ENCODE measurements at regions not wholly inside any gene's neighbourhood (a gene's known extent, or its start where the extent isn't known, plus 50 kb on each side); places are given as distances from the start of the nearest gene placed in this dataset.
"Not testable (repeated sequence)": the region's sequence is repeated elsewhere in the genome, so short reads cannot be mapped to it uniquely, and the experiment has no call there.

DNA sequence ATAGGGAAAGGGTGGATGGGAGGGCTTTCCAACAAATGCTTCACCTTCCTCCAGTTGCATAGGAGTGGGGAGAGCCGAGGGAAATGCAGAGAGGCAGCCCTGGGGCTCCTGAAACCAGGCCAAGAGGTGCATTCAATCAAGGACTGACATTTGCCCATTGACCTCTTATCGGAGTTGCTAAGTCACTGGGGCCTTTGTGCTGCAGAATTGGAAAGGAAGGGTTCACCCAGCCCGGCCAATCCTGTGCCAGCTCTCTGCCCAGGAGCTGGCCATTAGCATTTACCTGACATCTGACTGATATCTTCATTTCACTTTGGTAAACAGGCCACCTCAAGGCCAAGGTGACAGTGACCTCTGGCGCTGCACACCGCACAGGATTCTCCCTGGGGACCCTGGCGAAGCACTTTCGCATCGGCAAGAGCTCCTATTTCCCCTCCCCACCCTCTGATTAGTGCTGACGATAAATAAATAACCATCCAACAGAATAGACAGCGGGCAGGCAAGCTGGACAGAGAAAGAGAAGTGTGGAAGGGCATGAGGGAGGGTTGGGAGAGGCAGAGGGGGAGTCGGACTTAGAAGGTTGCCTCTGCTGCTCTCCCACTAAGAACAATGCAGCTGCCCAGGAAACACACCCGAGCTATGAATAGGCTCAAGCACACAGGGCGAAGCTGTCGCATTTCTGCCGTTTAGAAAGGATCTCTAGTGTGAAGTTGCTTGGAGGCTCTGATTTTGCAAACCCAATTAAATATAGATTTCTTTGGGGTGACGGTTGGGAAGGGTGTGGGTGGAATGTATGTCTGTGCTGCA, 57.0 kb upstream of the BOD1 start:
- FAIRE-seq (no peak), DNase-seq (ENCODE audit: insufficient read length, low spot score) (no peak)
- no peak for TF ChIP-seq PAX5 (IDR thresholded peaks at IDR 0.05; ENCODE audit: insufficient read depth, low read length, severe bottlenecking)
- TF ChIP-seq TAF1 (IDR thresholded peaks at IDR 0.05; ENCODE audit: low read depth, low read length), result no peak
- no peak for TF ChIP-seq POU2F2 (IDR thresholded peaks at IDR 0.05; ENCODE audit: low read depth, low read length)
- no peak for TF ChIP-seq POLR2A (IDR thresholded peaks at IDR 0.05; ENCODE audit: low read depth, low read length)
- no peak for TF ChIP-seq SPI1 (IDR thresholded peaks at IDR 0.05; ENCODE audit: low read depth, low read length)
- TF ChIP-seq POLR2AphosphoS5 (IDR thresholded peaks at IDR 0.05; ENCODE audit: low read depth, low read length), result no peak

DNA sequence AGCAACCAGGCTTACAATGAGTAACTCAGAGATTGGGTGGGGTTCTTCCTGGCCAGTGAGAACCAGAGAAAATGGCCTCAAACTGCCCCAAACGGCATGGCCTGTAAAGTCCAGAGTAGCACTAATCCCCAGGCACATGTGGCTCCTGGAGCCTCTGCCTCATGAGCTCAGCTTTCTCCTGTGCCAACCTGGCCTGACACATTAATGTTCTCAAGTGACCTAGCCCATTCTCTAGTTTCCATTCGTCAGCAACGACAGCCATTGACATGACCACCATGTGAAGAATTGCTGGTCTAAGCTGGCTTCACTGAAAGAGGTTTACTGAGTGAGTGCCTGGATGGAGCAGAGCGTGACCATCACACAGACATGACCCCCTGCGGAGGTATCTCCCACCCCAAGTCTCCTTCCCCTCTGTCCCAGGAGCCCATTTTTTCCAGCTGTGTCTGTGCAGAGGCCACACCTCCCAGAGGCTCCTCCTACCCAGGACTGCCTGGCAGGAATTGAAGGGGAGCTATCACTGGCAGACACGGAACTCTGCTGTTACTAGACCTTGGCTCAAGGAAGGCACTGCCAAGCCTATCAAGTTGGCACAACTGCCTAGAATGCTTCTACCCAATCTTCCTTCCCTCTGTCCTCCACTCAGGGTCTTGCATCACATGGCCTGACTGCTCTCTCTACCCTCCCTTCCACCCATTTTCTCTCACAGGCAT, 59.0 kb upstream of the BOD1 start:
- FAIRE-seq (no peak), DNase-seq (ENCODE audit: insufficient read length, low spot score) (no peak)
- TF ChIP-seq POLR2AphosphoS5 (IDR thresholded peaks at IDR 0.05; ENCODE audit: low read depth, low read length) (no peak), SPI1 (IDR thresholded peaks at IDR 0.05; ENCODE audit: low read depth, low read length) (no peak), POU2F2 (IDR thresholded peaks at IDR 0.05; ENCODE audit: low read depth, low read length) (no peak), TAF1 (IDR thresholded peaks at IDR 0.05; ENCODE audit: low read depth, low read length) (no peak), POLR2A (IDR thresholded peaks at IDR 0.05; ENCODE audit: low read depth, low read length) (no peak), PAX5 (IDR thresholded peaks at IDR 0.05; ENCODE audit: insufficient read depth, low read length, severe bottlenecking) (no peak)

DNA sequence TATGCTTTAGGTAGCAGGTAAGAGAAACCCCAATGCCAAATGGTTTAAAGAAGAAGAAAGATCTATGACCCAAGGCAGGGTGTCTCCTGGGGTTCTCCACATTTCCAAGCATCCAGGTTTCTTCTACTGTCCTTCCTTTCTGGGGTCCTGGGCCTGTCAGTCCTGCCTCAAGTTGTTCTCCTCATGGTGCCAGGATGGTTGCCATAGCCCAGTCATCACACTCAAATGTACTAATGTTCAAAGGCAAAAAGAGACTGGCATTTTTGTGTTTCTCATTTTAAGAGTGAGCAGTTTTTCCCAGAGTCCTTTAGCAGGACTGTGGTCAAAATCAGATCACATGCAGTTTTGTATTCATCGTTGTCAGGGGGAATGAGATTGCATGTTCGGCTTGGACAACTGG, 59.9 kb upstream of the BOD1 start:
- DNase-seq (ENCODE audit: insufficient read length, low spot score) (no peak), FAIRE-seq (no peak)
- TF ChIP-seq POU2F2 (IDR thresholded peaks at IDR 0.05; ENCODE audit: low read depth, low read length), result no peak
- no peak for TF ChIP-seq SPI1 (IDR thresholded peaks at IDR 0.05; ENCODE audit: low read depth, low read length)
- no peak for TF ChIP-seq TAF1 (IDR thresholded peaks at IDR 0.05; ENCODE audit: low read depth, low read length)
- no peak for TF ChIP-seq POLR2A (IDR thresholded peaks at IDR 0.05; ENCODE audit: low read depth, low read length)
- TF ChIP-seq POLR2AphosphoS5 (IDR thresholded peaks at IDR 0.05; ENCODE audit: low read depth, low read length), result no peak
- no peak for TF ChIP-seq PAX5 (IDR thresholded peaks at IDR 0.05; ENCODE audit: insufficient read depth, low read length, severe bottlenecking)

DNA sequence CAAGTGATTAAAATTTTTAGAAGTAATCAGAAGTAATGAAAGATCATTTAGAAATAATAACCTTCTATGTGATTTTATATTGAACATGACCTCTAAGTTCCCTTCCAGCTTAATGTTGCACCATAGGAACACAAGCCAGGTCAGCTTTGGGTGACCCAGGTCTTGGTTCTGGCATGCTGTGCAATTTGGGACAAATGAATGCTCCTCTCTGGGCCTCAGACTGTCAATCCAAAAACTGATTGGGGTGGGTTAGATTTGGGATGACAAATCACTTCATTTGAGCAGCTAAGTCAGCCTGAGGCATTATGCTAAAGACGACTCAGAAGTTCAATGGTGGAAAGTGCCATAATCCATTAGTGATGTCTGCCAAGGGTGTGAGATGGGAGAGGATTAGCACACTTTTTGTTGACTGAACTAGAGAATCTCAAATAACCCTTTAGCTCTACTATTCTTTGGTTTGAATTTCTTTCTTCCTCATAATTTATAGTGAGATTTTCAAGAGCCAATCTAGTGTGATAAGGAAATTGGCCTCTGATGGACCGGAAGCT, 60.7 kb upstream of the BOD1 start:
- TF ChIP-seq POLR2A (IDR thresholded peaks at IDR 0.05; ENCODE audit: low read depth, low read length) (no peak), POU2F2 (IDR thresholded peaks at IDR 0.05; ENCODE audit: low read depth, low read length) (no peak), PAX5 (IDR thresholded peaks at IDR 0.05; ENCODE audit: insufficient read depth, low read length, severe bottlenecking) (no peak), TAF1 (IDR thresholded peaks at IDR 0.05; ENCODE audit: low read depth, low read length) (no peak)
- no peak for DNase-seq (ENCODE audit: insufficient read length, low spot score)
- no peak for FAIRE-seq

DNA sequence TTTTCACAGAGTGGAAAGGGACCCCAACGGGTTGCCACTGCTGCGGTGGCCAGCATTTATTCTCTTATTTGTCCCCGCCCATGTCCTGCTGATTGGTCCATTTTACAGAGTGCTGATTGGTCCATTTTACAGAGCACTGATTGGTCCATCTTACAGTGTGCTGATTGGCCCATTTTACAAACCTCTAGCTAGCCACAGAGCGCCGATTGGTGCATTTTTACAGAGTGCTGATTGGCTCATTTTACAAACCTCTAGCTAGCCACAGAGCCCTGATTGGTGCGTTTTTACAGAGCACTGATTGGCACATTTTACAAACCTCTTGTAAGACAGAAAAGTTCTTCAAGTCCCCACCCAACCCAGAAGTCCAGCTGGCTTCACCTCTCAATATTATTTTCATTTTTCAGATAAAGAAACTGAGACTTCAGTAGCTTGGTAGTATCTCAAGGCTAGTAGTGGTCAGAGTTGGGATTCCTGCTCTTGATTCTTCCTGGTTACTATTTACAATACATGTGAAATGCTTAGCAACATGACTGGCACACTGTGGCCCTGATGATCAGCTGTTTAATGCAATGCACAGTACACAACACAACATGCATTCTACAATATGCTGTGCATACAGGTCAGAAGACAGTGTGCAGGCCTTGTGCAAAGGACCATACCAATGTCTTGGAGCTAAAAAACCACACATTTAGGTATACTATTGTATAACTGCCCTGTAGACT, 63.6 kb upstream of the BOD1 start:
- no peak for TF ChIP-seq POLR2AphosphoS5 (IDR thresholded peaks at IDR 0.05; ENCODE audit: low read depth, low read length)
- DNase-seq (ENCODE audit: insufficient read length, low spot score) (no peak), FAIRE-seq (peak; percentile 94)

DNA sequence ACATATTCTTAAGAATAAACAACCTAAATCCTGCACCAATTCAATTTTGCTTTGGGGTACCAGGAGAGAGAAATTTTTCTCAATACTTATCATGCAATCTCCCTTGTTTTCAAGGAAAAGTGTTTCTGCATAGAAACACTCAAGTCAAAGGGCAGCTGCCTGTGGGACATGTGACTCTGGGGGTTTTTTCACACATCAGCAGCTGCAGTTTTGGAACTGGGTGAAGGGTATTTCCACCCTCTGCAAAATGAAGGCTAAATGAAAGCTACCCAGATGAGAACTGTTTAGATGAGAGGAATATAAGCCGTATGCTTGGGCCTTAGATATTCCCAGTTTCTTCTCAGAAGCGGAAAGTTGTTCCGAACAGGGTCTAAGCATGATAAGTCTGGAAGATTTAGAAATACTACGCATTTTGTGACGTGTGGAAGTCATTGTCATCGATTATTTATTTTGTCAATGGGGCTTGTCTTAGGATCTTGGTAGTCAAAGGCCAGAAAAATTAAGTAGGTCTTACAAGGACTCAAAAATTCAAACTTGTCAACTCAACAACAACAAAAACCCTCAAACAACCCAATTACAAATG, 64.3 kb upstream of the BOD1 start:
- FAIRE-seq (no peak), DNase-seq (ENCODE audit: insufficient read length, low spot score) (no peak)
- TF ChIP-seq SPI1 (IDR thresholded peaks at IDR 0.05; ENCODE audit: low read depth, low read length) (no peak), TAF1 (IDR thresholded peaks at IDR 0.05; ENCODE audit: low read depth, low read length) (no peak), POLR2A (IDR thresholded peaks at IDR 0.05; ENCODE audit: low read depth, low read length) (no peak), PAX5 (IDR thresholded peaks at IDR 0.05; ENCODE audit: insufficient read depth, low read length, severe bottlenecking) (no peak), POLR2AphosphoS5 (IDR thresholded peaks at IDR 0.05; ENCODE audit: low read depth, low read length) (no peak), POU2F2 (IDR thresholded peaks at IDR 0.05; ENCODE audit: low read depth, low read length) (no peak)

DNA sequence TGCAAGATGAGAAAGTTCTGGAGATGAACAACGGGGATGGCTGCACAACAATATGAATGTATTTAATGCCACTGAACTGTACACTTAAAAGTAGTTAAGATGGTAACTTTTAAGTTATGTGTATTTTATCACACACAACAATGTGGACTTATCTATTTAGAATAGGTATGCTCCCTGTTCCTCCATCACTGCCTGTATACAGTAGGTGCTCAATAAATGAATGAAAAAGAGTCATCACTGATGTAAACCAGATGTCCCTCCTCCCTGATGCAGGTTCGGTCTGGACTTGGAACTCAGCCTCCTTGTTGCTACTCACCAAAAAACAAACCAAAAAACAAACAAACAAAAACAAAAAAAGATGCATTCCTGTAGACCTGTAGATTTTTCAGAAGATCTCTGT, 65.9 kb upstream of the BOD1 start:
- TF ChIP-seq PAX5 (IDR thresholded peaks at IDR 0.05; ENCODE audit: insufficient read depth, low read length, severe bottlenecking) (no peak), POU2F2 (IDR thresholded peaks at IDR 0.05; ENCODE audit: low read depth, low read length) (no peak), SPI1 (IDR thresholded peaks at IDR 0.05; ENCODE audit: low read depth, low read length) (no peak), POLR2A (IDR thresholded peaks at IDR 0.05; ENCODE audit: low read depth, low read length) (no peak), TAF1 (IDR thresholded peaks at IDR 0.05; ENCODE audit: low read depth, low read length) (no peak), POLR2AphosphoS5 (IDR thresholded peaks at IDR 0.05; ENCODE audit: low read depth, low read length) (no peak)
- FAIRE-seq (peak; percentile 5), DNase-seq (ENCODE audit: insufficient read length, low spot score) (no peak)

DNA sequence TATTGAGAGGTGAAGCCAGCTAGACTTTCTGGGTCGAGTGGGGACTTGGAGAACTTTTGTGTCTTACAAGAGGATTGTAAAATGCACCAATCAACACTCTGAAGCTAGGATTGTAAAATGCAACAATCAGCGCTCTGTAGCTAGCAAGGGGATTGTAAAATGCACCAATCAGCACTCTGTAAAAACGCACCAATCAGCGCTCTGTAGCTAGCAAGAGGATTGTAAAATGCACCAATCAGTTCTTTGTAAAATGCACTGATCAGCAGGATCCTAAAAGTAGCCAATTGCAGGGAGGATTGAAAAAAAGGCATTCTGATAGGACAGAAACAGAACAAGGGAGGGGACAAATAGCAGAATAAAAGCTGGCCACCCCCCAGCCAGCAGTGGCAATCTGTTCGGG, 68.1 kb upstream of the BOD1 start:
- DNase-seq (ENCODE audit: insufficient read length, low spot score); FAIRE-seq: not testable (repeated sequence)

DNA sequence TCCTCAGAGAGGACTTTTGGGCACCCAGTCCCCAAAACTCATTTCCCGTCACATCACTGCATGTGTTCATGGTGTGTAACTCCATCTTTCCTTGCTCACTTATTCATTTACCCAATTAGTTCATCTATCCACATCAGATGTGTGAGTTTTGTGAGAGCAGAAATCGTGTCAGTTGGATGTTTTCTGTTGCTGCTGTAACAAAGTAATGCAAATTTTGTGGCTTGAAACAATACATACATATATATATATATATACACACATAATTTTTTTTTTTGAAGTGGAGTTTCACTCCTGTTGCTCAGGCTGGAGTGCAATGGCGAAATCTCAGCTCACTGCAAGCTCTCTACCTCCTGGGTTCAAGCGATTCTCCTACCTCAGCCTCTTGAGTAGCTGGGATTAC, 70.5 kb upstream of the BOD1 start:
- no peak for DNase-seq (ENCODE audit: insufficient read length, low spot score)
- FAIRE-seq, result peak; percentile 38
- TF ChIP-seq SPI1 (IDR thresholded peaks at IDR 0.05; ENCODE audit: low read depth, low read length), result no peak
- no peak for TF ChIP-seq TAF1 (IDR thresholded peaks at IDR 0.05; ENCODE audit: low read depth, low read length)
- no peak for TF ChIP-seq POLR2AphosphoS5 (IDR thresholded peaks at IDR 0.05; ENCODE audit: low read depth, low read length)
- no peak; the same call in 1 of the 2 replicates for TF ChIP-seq POU2F2 (IDR thresholded peaks at IDR 0.05; ENCODE audit: low read depth, low read length)
- no peak for TF ChIP-seq POLR2A (IDR thresholded peaks at IDR 0.05; ENCODE audit: low read depth, low read length)
- no peak for TF ChIP-seq PAX5 (IDR thresholded peaks at IDR 0.05; ENCODE audit: insufficient read depth, low read length, severe bottlenecking)

Measured in GM12891 (cell line).